ENCODE measurements at regions not wholly inside any gene's neighbourhood (a gene's known extent, or its start where the extent isn't known, plus 50 kb on each side); places are given as distances from the start of the nearest gene placed in this dataset.

- H3K4me3 ChIP-seq (ENCODE audit: low read depth, low read length): no peak overlapping the region
Measured at GRCh38 chr7:446289-446935, 73.2 kb downstream of the PDGFA start.

More at GRCh38 chr7:446289-446935, 73.2 kb downstream of the PDGFA start:
- Histone ChIP-seq H3K27me3 (ENCODE audit: insufficient read depth, low read length) (0 out of 2 replicates have a peak, but pooled peaks cover under 1% of the 10 kb centered on the region), H3K79me2 (ENCODE audit: control insufficient read depth, insufficient read depth, low read length, unreplicated experiment) (no peaks in the 10 kb centered on the region), H3K27ac (ENCODE audit: low read depth, low read length) (no peak overlapping the region), H3K4me1 (ENCODE audit: control insufficient read depth, insufficient read depth, low read length, unreplicated experiment) (no peaks in the 10 kb centered on the region), H3K36me3 (ENCODE audit: insufficient read depth, low read length) (no peaks in the 10 kb centered on the region), H2AFZ (ENCODE audit: low read length, unreplicated experiment) (no peak overlapping the region)
